Panc1 (cell line): ENCODE measurements at regions not wholly inside any gene's neighbourhood (a gene's known extent, or its start where the extent isn't known, plus 50 kb on each side); places are given as distances from the start of the nearest gene placed in this dataset.

Experiments
- CTCF ChIP-seq: fragments of 450-650 bp; IDR thresholded peaks from 2 replicates; pipeline ENCODE4 v1.5.1; 2017; ENCODE audit warnings: mild to moderate bottlenecking
- POLR2AphosphoS5 ChIP-seq: IDR thresholded peaks from 2 replicates; pipeline ENCODE4 v1.6.1; 2012; ENCODE audit warnings: mild to moderate bottlenecking, low read depth, low read length, moderate library complexity
- TCF7L2 ChIP-seq: IDR thresholded peaks from 2 replicates; pipeline ENCODE4 v1.6.1; 2011; ENCODE audit warnings: mild to moderate bottlenecking, low read depth, low read length, inconsistent platforms
- TF ChIP-seq, protein P1 (sequence below), 2 experiments: IDR thresholded peaks; 2 replicates each; pipeline ENCODE4 v1.6.1; 2011 to 2012; ENCODE audit warnings: low read depth in 2 of 2, control low read depth in 1 of 2, low read length in 1 of 2, mild to moderate bottlenecking in 1 of 2, moderate library complexity in 1 of 2; ENCODE audit not compliant: insufficient read depth in 1 of 2

GRCh38 chr1:38273196-38273804 is 226.7 kb upstream of the POU3F1 start:
- no peak for TF ChIP-seq CTCF
- TF ChIP-seq, protein P1, sequence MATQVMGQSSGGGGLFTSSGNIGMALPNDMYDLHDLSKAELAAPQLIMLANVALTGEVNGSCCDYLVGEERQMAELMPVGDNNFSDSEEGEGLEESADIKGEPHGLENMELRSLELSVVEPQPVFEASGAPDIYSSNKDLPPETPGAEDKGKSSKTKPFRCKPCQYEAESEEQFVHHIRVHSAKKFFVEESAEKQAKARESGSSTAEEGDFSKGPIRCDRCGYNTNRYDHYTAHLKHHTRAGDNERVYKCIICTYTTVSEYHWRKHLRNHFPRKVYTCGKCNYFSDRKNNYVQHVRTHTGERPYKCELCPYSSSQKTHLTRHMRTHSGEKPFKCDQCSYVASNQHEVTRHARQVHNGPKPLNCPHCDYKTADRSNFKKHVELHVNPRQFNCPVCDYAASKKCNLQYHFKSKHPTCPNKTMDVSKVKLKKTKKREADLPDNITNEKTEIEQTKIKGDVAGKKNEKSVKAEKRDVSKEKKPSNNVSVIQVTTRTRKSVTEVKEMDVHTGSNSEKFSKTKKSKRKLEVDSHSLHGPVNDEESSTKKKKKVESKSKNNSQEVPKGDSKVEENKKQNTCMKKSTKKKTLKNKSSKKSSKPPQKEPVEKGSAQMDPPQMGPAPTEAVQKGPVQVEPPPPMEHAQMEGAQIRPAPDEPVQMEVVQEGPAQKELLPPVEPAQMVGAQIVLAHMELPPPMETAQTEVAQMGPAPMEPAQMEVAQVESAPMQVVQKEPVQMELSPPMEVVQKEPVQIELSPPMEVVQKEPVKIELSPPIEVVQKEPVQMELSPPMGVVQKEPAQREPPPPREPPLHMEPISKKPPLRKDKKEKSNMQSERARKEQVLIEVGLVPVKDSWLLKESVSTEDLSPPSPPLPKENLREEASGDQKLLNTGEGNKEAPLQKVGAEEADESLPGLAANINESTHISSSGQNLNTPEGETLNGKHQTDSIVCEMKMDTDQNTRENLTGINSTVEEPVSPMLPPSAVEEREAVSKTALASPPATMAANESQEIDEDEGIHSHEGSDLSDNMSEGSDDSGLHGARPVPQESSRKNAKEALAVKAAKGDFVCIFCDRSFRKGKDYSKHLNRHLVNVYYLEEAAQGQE (IDR thresholded peaks at IDR 0.05; ENCODE audit: insufficient read depth in 1 of 2, low read depth in 2 of 2, low read length in 1 of 2), result no peak
- TF ChIP-seq POLR2AphosphoS5, result no peak
- TF ChIP-seq TCF7L2, result no peak
